PC-9 (cell line): ENCODE measurements at regions not wholly inside any gene's neighbourhood (a gene's known extent, or its start where the extent isn't known, plus 50 kb on each side); places are given as distances from the start of the nearest gene placed in this dataset.
A peak's percentile ranks its signal among the peaks of the same experiment; 100 is the strongest.

Experiments used
- BruUV-seq: library from RNA; stranded (reverse); fragments of 400-500 nt; replicated peaks from 2 replicates; lab custom pipeline; 2021; lab: Mats Ljungman, UMichigan
- CTCF ChIA-PET: fragments of 300-600 bp; sonication (Branson Sonifier 250); formaldehyde crosslinking; loops from one replicate; lab custom pipeline; 2022; ENCODE audit warnings: antibody characterized with exemption; lab: Charles Lee
- POLR2A ChIA-PET: fragments of 300-600 bp; sonication (Branson Sonifier 250); formaldehyde crosslinking; loops from one replicate; lab custom pipeline; 2022; ENCODE audit warnings: antibody characterized with exemption; ENCODE audit not compliant: unreplicated experiment; lab: Charles Lee
- DNase-seq, 2 experiments: peaks; one replicate each; pipeline versions ENCODE4 v3.0.0 to v3.0.0-alpha.2; 2015 to 2022; ENCODE audit warnings: mixed read lengths in 1 of 2
- H2AFZ ChIP-seq: fragments of 200-600 bp; sonication (generic); 2 replicates; pipeline ENCODE4 v1.8.1; 2017; ENCODE audit warnings: antibody characterized with exemption
- H3F3A ChIP-seq: fragments of 200-600 bp; sonication (generic); 2 replicates; pipeline ENCODE4 v1.8.1; 2017; ENCODE audit warnings: antibody characterized with exemption, mild to moderate bottlenecking, low read depth; ENCODE audit not compliant: insufficient read depth
- H3K27ac ChIP-seq: fragments of 200-600 bp; sonication (generic); 2 replicates; pipeline ENCODE4 v1.6.1; 2016; ENCODE audit warnings: mixed run types
- H3K27me3 ChIP-seq: fragments of 200-600 bp; sonication (generic); 2 replicates; pipeline ENCODE4 v1.6.1; 2016; ENCODE audit warnings: low read depth, mixed run types; ENCODE audit not compliant: insufficient read depth
- H3K36me3 ChIP-seq: fragments of 200-600 bp; sonication (generic); 2 replicates; pipeline ENCODE4 v1.6.1; 2016; ENCODE audit warnings: low read depth, mixed run types
- H3K4me1 ChIP-seq: fragments of 200-600 bp; sonication (generic); replicated peaks from 2 replicates; pipeline ENCODE4 v1.6.1; 2016; ENCODE audit warnings: mixed run types; ENCODE audit not compliant: insufficient read depth
- H3K4me2 ChIP-seq: fragments of 200-600 bp; sonication (generic); 2 replicates; pipeline ENCODE4 v1.6.1; 2017; ENCODE audit warnings: mixed run types
- H3K4me3 ChIP-seq: fragments of 200-600 bp; sonication (generic); 2 replicates; pipeline ENCODE4 v1.6.1; 2016; ENCODE audit warnings: mixed run types
- H3K79me2 ChIP-seq: fragments of 200-600 bp; sonication (generic); 2 replicates; pipeline ENCODE4 v1.6.1; 2017; ENCODE audit warnings: low read depth, mixed run types
- H3K9me2 ChIP-seq: fragments of 200-600 bp; sonication (generic); 2 replicates; pipeline ENCODE4 v1.8.1; 2017; ENCODE audit warnings: mild to moderate bottlenecking; ENCODE audit not compliant: insufficient read depth
- H3K9me3 ChIP-seq: fragments of 200-600 bp; sonication (generic); 2 replicates; pipeline ENCODE4 v1.8.1; 2016; ENCODE audit warnings: low read depth; ENCODE audit not compliant: insufficient read depth
- H4K20me1 ChIP-seq: fragments of 200-600 bp; sonication (generic); 2 replicates; pipeline ENCODE4 v1.8.1; 2017; ENCODE audit not compliant: insufficient read depth
- EZH2 ChIP-seq: fragments of 200-600 bp; sonication (generic); IDR thresholded peaks from 2 replicates; pipeline ENCODE4 v1.8.0; 2017; ENCODE audit warnings: antibody characterized with exemption, low read depth
- intact Hi-C: fragments of 100-400 bp; cut with micrococcal nuclease; formaldehyde crosslinking; loops from one replicate; pipeline ENCODE4 v1.10.0; 2022; ENCODE audit not compliant: unreplicated experiment
- TF ChIP-seq, protein P1 (sequence below): fragments of 200-600 bp; sonication (generic); conservative IDR thresholded peaks from 2 replicates; pipeline ENCODE4 v1.6.1; 2017; ENCODE audit warnings: mixed run types, antibody characterized with exemption, mild to moderate bottlenecking, moderate library complexity

DNA sequence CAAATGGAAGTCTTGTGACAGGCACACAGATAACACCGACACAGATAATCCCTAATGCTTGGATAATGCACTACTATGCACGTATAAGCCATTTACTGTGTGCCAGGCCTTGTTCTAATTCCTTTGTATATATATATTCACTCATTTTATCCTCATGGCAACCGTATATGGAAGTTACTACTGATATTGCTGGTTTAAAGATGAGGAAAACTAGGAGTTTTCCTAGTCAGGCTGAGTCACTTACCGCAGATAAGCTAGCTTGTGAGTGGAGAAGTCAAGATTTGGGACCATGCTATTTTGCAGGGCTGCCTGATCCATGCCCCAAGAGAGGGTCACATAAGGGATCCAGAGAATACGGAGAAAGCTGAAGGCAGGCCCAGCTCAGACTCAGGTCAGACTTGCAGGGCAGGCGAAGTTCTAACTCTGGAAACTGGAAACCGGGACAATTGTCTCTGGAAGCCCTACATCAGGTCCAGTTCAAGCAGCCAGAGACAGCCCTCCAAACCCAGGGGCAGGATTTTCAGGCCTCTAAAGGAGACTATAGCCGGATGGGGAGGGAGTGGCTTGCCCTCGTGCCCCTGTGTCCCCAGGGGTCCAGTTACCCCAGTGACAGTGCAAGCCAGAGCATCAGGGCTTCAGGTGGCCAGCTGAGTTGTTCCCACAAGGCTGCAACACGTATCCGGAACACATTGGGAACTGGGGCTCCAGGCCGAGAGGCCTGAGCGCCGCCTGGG is 534.8 kb downstream of the INSC start:
- no peaks in the 10 kb centered on the region for H3K36me3 ChIP-seq
- peaks cover 42% of the 10 kb centered on the region for H3K4me1 ChIP-seq
- H3K4me3 ChIP-seq = no peak overlapping the region
- H3K9me2 ChIP-seq = no peaks in the 10 kb centered on the region
- peak overlapping the region; percentile 57; the same call in 1 of the 2 replicates for H2AFZ ChIP-seq
- H3K4me2 ChIP-seq = peak overlapping the region; percentile 50
- no TSS peak for BruUV-seq
- no peak for TF ChIP-seq EZH2
- TF ChIP-seq, protein P1, sequence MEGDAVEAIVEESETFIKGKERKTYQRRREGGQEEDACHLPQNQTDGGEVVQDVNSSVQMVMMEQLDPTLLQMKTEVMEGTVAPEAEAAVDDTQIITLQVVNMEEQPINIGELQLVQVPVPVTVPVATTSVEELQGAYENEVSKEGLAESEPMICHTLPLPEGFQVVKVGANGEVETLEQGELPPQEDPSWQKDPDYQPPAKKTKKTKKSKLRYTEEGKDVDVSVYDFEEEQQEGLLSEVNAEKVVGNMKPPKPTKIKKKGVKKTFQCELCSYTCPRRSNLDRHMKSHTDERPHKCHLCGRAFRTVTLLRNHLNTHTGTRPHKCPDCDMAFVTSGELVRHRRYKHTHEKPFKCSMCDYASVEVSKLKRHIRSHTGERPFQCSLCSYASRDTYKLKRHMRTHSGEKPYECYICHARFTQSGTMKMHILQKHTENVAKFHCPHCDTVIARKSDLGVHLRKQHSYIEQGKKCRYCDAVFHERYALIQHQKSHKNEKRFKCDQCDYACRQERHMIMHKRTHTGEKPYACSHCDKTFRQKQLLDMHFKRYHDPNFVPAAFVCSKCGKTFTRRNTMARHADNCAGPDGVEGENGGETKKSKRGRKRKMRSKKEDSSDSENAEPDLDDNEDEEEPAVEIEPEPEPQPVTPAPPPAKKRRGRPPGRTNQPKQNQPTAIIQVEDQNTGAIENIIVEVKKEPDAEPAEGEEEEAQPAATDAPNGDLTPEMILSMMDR = no peak
- intact Hi-C loops = loop anchor here (1.0 to 10.0 kb wide), 7 partner anchors 119 to 964 kb away; no protein-coding TSS in a partner anchor
- H3K27me3 ChIP-seq = no peaks in the 10 kb centered on the region
- POLR2A ChIA-PET = interaction anchor here (0.6 kb wide), 1 partner anchor 1087 kb away, joined by 3 read pairs; no protein-coding TSS in a partner anchor
- CTCF ChIA-PET = no interaction called here
- H3K9me3 ChIP-seq = no peaks in the 10 kb centered on the region
- H3K27ac ChIP-seq = no peak overlapping the region
- no peaks in the 10 kb centered on the region for H3K79me2 ChIP-seq
- H3F3A ChIP-seq = peaks cover 6% of the 10 kb centered on the region; the same call in 1 of the 2 replicates
- no peaks in the 10 kb centered on the region for H4K20me1 ChIP-seq
- DNase-seq = no peak

DNA sequence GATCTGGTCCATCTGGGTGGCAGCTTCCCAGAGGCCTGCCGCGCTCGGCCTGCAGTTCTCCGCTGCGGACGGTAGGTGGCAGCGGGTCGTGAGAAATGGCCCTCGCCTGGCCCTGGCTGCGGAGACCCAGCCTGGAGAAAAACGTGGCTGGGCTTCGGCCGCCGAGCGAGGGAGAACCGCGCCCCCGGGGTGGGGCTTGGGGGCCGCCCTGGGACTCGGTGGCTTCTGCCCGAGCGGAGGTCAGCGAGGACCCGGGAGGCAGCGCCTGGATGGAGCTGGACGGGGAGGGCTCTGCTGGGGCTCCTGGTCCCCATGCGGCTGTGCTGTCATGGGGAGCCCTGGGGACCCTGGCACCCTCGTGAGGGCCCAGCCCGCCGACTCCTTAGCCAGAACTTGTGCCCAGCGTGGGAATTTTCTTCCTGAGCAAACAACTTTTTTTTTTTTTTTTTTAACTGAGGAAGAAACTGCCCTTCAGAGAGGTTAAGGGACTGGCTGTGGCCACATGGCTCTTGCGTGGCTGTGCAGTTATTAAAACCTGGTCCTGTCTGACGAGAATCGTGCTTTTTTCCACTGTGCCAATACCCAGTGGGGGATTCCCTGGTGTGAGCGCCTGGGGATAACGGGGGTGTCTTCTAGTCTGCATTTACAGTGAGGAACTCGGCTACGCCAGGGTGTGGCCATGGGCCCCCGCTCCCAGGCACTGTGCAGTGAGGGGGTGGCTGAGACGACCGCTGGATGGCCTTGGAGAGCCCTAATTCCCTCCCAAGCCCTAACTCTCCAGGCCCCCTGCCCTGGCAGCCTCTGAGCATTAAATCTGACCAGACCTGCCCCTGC is 535.6 kb downstream of the INSC start:
- POLR2A ChIA-PET = interaction anchor here (0.6 kb wide), 1 partner anchor 1087 kb away, joined by 3 read pairs; no protein-coding TSS in a partner anchor
- H3K27ac ChIP-seq = peak overlapping the region; percentile 88
- intact Hi-C loops = loop anchor here (1.0 to 10.0 kb wide), 7 partner anchors 118 to 963 kb away; no protein-coding TSS in a partner anchor
- no peaks in the 10 kb centered on the region for H3K79me2 ChIP-seq
- no peaks in the 10 kb centered on the region for H3K27me3 ChIP-seq
- H3F3A ChIP-seq = peaks cover 13% of the 10 kb centered on the region
- H3K9me2 ChIP-seq = no peaks in the 10 kb centered on the region
- H3K4me2 ChIP-seq = peak overlapping the region; percentile 75
- no peaks in the 10 kb centered on the region for H3K36me3 ChIP-seq
- H3K9me3 ChIP-seq = no peaks in the 10 kb centered on the region
- no peak for TF ChIP-seq EZH2
- TF ChIP-seq, protein P1 = peak; percentile 90
- TSS peak; percentile 91 for BruUV-seq
- no peaks in the 10 kb centered on the region for H4K20me1 ChIP-seq
- peak overlapping the region; percentile 75; the same call in 1 of the 2 replicates for H2AFZ ChIP-seq
- H3K4me1 ChIP-seq = peaks cover 50% of the 10 kb centered on the region
- CTCF ChIA-PET = no interaction called here
- H3K4me3 ChIP-seq = peak overlapping the region; percentile 52; the same call in 1 of the 2 replicates
- peak; percentile 77 to 92 for DNase-seq

DNA sequence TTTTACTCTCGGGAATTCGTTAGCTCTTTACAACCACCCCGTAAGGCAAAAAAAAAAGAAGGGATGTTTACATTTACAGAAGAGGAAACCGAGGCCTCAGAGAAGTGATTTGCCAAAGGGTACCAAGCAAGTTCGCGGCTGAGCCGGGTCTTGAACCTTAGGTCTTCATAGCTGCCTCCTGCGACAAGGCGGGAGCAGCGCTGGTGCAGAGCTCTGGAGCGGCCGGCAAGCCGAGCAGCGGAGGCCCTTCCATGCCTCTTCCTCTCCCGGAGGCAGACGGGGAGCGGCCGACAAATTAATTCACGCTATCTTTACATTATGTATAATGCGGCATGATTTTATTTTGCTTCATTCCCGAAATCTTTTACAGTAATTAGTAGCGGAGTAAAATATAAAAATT is 536.3 kb downstream of the INSC start:
- H3K79me2 ChIP-seq = no peaks in the 10 kb centered on the region
- H3K27ac ChIP-seq = peak overlapping the region; percentile 88
- TF ChIP-seq EZH2 = no peak
- TF ChIP-seq, protein P1 = no peak
- no peaks in the 10 kb centered on the region for H3K36me3 ChIP-seq
- intact Hi-C loops = loop anchor here (2.0 to 10.0 kb wide), 4 partner anchors 118 to 654 kb away; no protein-coding TSS in a partner anchor
- H3K4me2 ChIP-seq = peak overlapping the region; percentile 75
- no peaks in the 10 kb centered on the region for H4K20me1 ChIP-seq
- H3K9me3 ChIP-seq = no peaks in the 10 kb centered on the region
- H3K4me3 ChIP-seq = no peak overlapping the region
- H2AFZ ChIP-seq = no peak overlapping the region
- peaks cover 55% of the 10 kb centered on the region for H3K4me1 ChIP-seq
- BruUV-seq = no TSS peak
- no peak for DNase-seq
- no peaks in the 10 kb centered on the region for H3K9me2 ChIP-seq
- peaks cover 17% of the 10 kb centered on the region for H3F3A ChIP-seq
- POLR2A ChIA-PET = no interaction called here
- no peaks in the 10 kb centered on the region for H3K27me3 ChIP-seq
- CTCF ChIA-PET = no interaction called here
